ENCODE measurements at regions not wholly inside any gene's neighbourhood (a gene's known extent, or its start where the extent isn't known, plus 50 kb on each side); places are given as distances from the start of the nearest gene placed in this dataset.

- no peak for TF ChIP-seq BACH1 (IDR thresholded peaks at IDR 0.05; ENCODE audit: low read length)
- no peak for TF ChIP-seq SRF (IDR thresholded peaks at IDR 0.05; ENCODE audit: low read depth, low read length)
- TF ChIP-seq TAF7 (optimal IDR thresholded peaks at IDR 0.05; ENCODE audit: borderline replicate concordance, low read depth, low read length) = no peak
- TF ChIP-seq RBBP5 (IDR thresholded peaks at IDR 0.05; ENCODE audit: borderline replicate concordance, low read depth, low read length) = no peak
- no peak for TF ChIP-seq JUND (IDR thresholded peaks at IDR 0.05; ENCODE audit: low read length)
- no peak overlapping the region for H3K56ac ChIP-seq (replicated peaks; ENCODE audit: insufficient read length, low read depth, low read length)
- no peaks in the 10 kb centered on the region for H3K23me2 ChIP-seq (ENCODE audit: low read depth, low read length)
- no peaks in the 10 kb centered on the region for H4K20me1 ChIP-seq (replicated peaks in 1 of 2; ENCODE audit: control insufficient read depth in 1 of 2, insufficient read depth in 2 of 2, low read length in 2 of 2)
- DNase-seq (ENCODE audit: low read depth in 1 of 2, low spot score in 2 of 2) (no peak), FAIRE-seq (no peak)
- no peak overlapping the region for H3K4me3 ChIP-seq (ENCODE audit: extremely low read depth in 1 of 4, insufficient read depth in 2 of 4, low read depth in 3 of 4, low read length in 4 of 4)
- H3K9me3 ChIP-seq (ENCODE audit: insufficient read depth in 2 of 2, low read depth in 1 of 2, low read length in 1 of 2) = no peaks in the 10 kb centered on the region
- no peaks in the 10 kb centered on the region for H3K79me1 ChIP-seq (ENCODE audit: low read depth, low read length)
- H2BK5ac ChIP-seq (ENCODE audit: low read depth, low read length) = no peak overlapping the region
- POLR2A ChIA-PET (ENCODE audit: partially characterized antibody) = no interaction called here
- no peak overlapping the region for H4K91ac ChIP-seq (replicated peaks; ENCODE audit: insufficient read length, low read length)
- no peak overlapping the region for H2AK5ac ChIP-seq (ENCODE audit: low read depth, low read length)
- H3K18ac ChIP-seq (ENCODE audit: extremely low read depth, low read length) = no peak overlapping the region
- H3K27me3 ChIP-seq (replicated peaks in 1 of 4; ENCODE audit: control insufficient read depth in 3 of 4, extremely low read depth in 1 of 4, insufficient read depth in 3 of 4, low read length in 3 of 4) = no peaks in the 10 kb centered on the region
- no peaks in the 10 kb centered on the region; a peak in 1 of 7 replicates for H3K4me1 ChIP-seq (replicated peaks in 1 of 4; ENCODE audit: control insufficient read depth in 3 of 4, insufficient read depth in 4 of 4, low read length in 3 of 4)
- no peak overlapping the region for H2BK15ac ChIP-seq (ENCODE audit: low read length)
- no peak overlapping the region for H2BK20ac ChIP-seq (ENCODE audit: low read length)
- no peak overlapping the region for H4K5ac ChIP-seq (ENCODE audit: insufficient read length, low read depth, low read length)
- no peak overlapping the region for H3K23ac ChIP-seq (ENCODE audit: insufficient read length)
- H2AFZ ChIP-seq (ENCODE audit: low read length) = peak overlapping the region; percentile 44; the same call in 1 of the 2 replicates
- no peak overlapping the region for H3K4ac ChIP-seq (replicated peaks; ENCODE audit: insufficient read length, low read depth, low read length)
- CTCF ChIA-PET (ENCODE audit: partially characterized antibody) = interaction anchor here (1.2 kb wide), 1 partner anchor 18 kb away, joined by 5 read pairs; no protein-coding TSS in a partner anchor
- 92% methylated on average over 6 of the region's 6 CpGs; no CpG with 5 or more reads in 1 of the 2 experiments for WGBS, 2 experiments (ENCODE audit: extremely low coverage in 1 of 2, insufficient coverage in 1 of 2, insufficient read length in 1 of 2, insufficient replicate concordance in 2 of 2, low coverage in 1 of 2, low lambda C conversion rate in 2 of 2, missing lambda C conversion rate in 1 of 2)
- H3K9ac ChIP-seq (replicated peaks in 1 of 4; ENCODE audit: extremely low read depth in 1 of 4, low read depth in 3 of 4, low read length in 3 of 4) = no peak overlapping the region
- no peak overlapping the region for H2BK12ac ChIP-seq (ENCODE audit: low read depth, low read length)
- no peaks in the 10 kb centered on the region for H3K79me2 ChIP-seq (ENCODE audit: control insufficient read depth in 1 of 2, insufficient read depth in 2 of 2, low read length in 2 of 2)
- H3K36me3 ChIP-seq (ENCODE audit: control insufficient read depth in 2 of 4, insufficient read depth in 4 of 4, low read length in 3 of 4) = no peaks in the 10 kb centered on the region
- no peak overlapping the region for H2BK120ac ChIP-seq (replicated peaks; ENCODE audit: low read depth, low read length)
- no peak overlapping the region for H3K14ac ChIP-seq (ENCODE audit: insufficient read length)
- no peak overlapping the region for H4K8ac ChIP-seq (ENCODE audit: extremely low read depth, insufficient read depth, low read length)
- no peak overlapping the region for H3K4me2 ChIP-seq (ENCODE audit: insufficient read depth in 1 of 2, low read depth in 2 of 2, low read length in 2 of 2)
- H3K27ac ChIP-seq (ENCODE audit: low read depth, low read length) = no peak overlapping the region
Observed at GRCh38 chr18:37796823-37797349, 231.3 kb upstream of the CELF4 start.

Measured in H1 (cell line).